Umbilical cord (tissue), 1 donor: ENCODE measurements at regions not wholly inside any gene's neighbourhood (a gene's known extent, or its start where the extent isn't known, plus 50 kb on each side); places are given as distances from the start of the nearest gene placed in this dataset.
"Not testable (repeated sequence)": the region's sequence is repeated elsewhere in the genome, so short reads cannot be mapped to it uniquely, and the experiment has no call there.

Source experiments
- DNase-seq: peaks from one replicate; pipeline ENCODE4 v3.0.0-alpha.2; 2015; ENCODE audit warnings: low spot score

- DNase-seq = no peak
Observed at GRCh38 chr9:94188246-94188645, 70.9 kb upstream of the ZNF169 start.

GRCh38 chr9:94191706-94192105 is 67.4 kb upstream of the ZNF169 start:
- DNase-seq = not testable (repeated sequence)

GRCh38 chr9:94198414-94198813 is 60.7 kb upstream of the ZNF169 start:
- DNase-seq = no peak

GRCh38 chr9:94199776-94200175 is 59.3 kb upstream of the ZNF169 start:
- no peak for DNase-seq

GRCh38 chr9:94204174-94204573 is 54.9 kb upstream of the ZNF169 start:
- DNase-seq = no peak

GRCh38 chr9:94207781-94208180 is 51.3 kb upstream of the ZNF169 start:
- no peak for DNase-seq
